Mucosa of stomach (tissue), 1 donor: ENCODE measurements at regions not wholly inside any gene's neighbourhood (a gene's known extent, or its start where the extent isn't known, plus 50 kb on each side); places are given as distances from the start of the nearest gene placed in this dataset.

ENCODE experiments used
- H3K27me3 ChIP-seq: one replicate; pipeline ENCODE4 v1.7.0; 2013; ENCODE audit warnings: mild to moderate bottlenecking, low read length; ENCODE audit not compliant: control insufficient read depth, insufficient read depth
- H3K36me3 ChIP-seq: one replicate; pipeline ENCODE4 v1.7.0; 2013; ENCODE audit warnings: low read length; ENCODE audit not compliant: control insufficient read depth, insufficient read depth
- H3K4me1 ChIP-seq: one replicate; pipeline ENCODE4 v1.7.0; 2013; ENCODE audit warnings: mild to moderate bottlenecking, low read length; ENCODE audit not compliant: control insufficient read depth, insufficient read depth
- H3K4me3 ChIP-seq: one replicate; pipeline ENCODE4 v1.7.0; 2013; ENCODE audit warnings: low read length
- H3K9ac ChIP-seq: one replicate; pipeline ENCODE4 v1.7.0; 2013; ENCODE audit warnings: mild to moderate bottlenecking, low read length, moderate library complexity
- H3K9me3 ChIP-seq: one replicate; pipeline ENCODE4 v1.7.0; 2013; ENCODE audit warnings: mild to moderate bottlenecking, low read length, moderate library complexity; ENCODE audit not compliant: control insufficient read depth
- donor health status: Pancreatic carcinoma.

- no peak overlapping the region for H3K9ac ChIP-seq
- no peaks in the 10 kb centered on the region for H3K4me1 ChIP-seq
- no peak overlapping the region for H3K4me3 ChIP-seq
- H3K27me3 ChIP-seq = no peaks in the 10 kb centered on the region
- no peaks in the 10 kb centered on the region for H3K36me3 ChIP-seq
- H3K9me3 ChIP-seq = no peaks in the 10 kb centered on the region
Observed at GRCh38 chr3:24933401-24933800, 438.8 kb upstream of the THRB start.

- Histone ChIP-seq H3K36me3 (no peaks in the 10 kb centered on the region), H3K9ac (no peak overlapping the region), H3K27me3 (no peaks in the 10 kb centered on the region), H3K4me1 (no peaks in the 10 kb centered on the region), H3K9me3 (no peaks in the 10 kb centered on the region), H3K4me3 (no peak overlapping the region)
Observed at GRCh38 chr3:24936574-24936973, 441.9 kb upstream of the THRB start.

DNA sequence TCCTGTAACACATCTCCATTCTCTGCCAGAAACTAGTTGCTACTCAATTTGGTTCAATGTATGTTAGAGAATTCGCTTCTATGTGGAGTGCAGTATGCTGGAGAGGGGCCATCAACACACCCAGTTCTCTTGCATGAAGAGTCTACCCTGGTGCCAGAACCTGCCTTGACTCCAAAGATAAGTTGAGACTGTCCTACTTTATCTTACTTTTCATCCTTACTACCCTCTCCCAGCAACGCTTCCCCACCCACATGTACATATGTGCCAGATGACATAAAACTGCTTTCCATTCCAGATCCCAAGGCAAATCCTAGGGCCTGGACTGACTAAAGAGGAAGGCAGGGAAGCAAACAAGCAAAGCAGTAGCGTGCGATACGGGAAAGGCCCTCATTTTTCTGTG, 442.6 kb upstream of the THRB start:
- Histone ChIP-seq H3K9me3 (no peaks in the 10 kb centered on the region), H3K27me3 (no peaks in the 10 kb centered on the region), H3K36me3 (no peaks in the 10 kb centered on the region), H3K4me1 (no peaks in the 10 kb centered on the region), H3K9ac (no peak overlapping the region), H3K4me3 (no peak overlapping the region)

- no peak overlapping the region for H3K4me3 ChIP-seq
- H3K9ac ChIP-seq = no peak overlapping the region
- no peaks in the 10 kb centered on the region for H3K9me3 ChIP-seq
- H3K36me3 ChIP-seq = no peaks in the 10 kb centered on the region
- H3K4me1 ChIP-seq = no peaks in the 10 kb centered on the region
- H3K27me3 ChIP-seq = no peaks in the 10 kb centered on the region
Observed at GRCh38 chr3:24937780-24938179, 443.1 kb upstream of the THRB start.

GRCh38 chr3:24943961-24944360, 449.3 kb upstream of the THRB start:
- no peaks in the 10 kb centered on the region for H3K9me3 ChIP-seq
- no peaks in the 10 kb centered on the region for H3K27me3 ChIP-seq
- no peak overlapping the region for H3K4me3 ChIP-seq
- H3K36me3 ChIP-seq = no peaks in the 10 kb centered on the region
- no peak overlapping the region for H3K9ac ChIP-seq
- H3K4me1 ChIP-seq = no peaks in the 10 kb centered on the region

DNA sequence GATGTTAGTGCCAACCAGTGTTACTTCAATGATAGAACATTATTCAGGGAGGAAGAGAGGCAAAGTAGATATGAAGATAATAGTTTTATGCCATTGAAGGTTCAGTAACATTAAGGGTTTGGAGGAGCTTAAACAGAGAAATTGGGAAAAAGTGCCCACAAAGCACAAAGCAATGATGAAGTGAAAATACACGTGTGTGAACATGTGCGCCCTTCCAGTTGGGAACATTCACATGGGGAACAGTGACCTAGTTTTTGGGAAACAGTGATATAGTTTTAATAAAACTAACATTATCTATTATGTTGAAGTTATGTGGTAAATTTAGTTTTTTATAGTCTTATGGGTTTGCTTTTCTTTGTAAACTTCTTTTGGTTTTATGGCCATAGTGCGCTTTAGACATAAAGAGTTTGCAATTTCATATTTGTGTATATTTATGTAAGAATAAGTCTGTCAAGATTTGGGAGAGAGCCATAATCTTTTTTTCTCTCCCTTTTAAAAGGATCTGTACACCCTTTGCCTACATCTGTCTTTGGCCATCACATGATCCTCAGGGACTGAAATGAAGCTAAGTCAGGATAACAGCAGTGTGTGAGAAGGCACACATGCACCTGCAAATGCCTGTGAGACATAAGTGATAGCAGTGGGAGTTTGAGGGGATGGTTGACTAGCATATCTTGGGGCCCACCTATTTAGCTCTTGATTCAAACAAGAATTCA, 450.3 kb upstream of the THRB start:
- H3K27me3 ChIP-seq = no peaks in the 10 kb centered on the region
- H3K36me3 ChIP-seq = no peaks in the 10 kb centered on the region
- no peak overlapping the region for H3K9ac ChIP-seq
- H3K4me3 ChIP-seq = no peak overlapping the region
- H3K4me1 ChIP-seq = no peaks in the 10 kb centered on the region
- no peaks in the 10 kb centered on the region for H3K9me3 ChIP-seq

- no peak overlapping the region for H3K4me3 ChIP-seq
- H3K9me3 ChIP-seq = no peaks in the 10 kb centered on the region
- no peak overlapping the region for H3K9ac ChIP-seq
- H3K36me3 ChIP-seq = no peaks in the 10 kb centered on the region
- H3K4me1 ChIP-seq = no peaks in the 10 kb centered on the region
- no peaks in the 10 kb centered on the region for H3K27me3 ChIP-seq
Observed at GRCh38 chr3:24945563-24945962, 450.9 kb upstream of the THRB start.

DNA sequence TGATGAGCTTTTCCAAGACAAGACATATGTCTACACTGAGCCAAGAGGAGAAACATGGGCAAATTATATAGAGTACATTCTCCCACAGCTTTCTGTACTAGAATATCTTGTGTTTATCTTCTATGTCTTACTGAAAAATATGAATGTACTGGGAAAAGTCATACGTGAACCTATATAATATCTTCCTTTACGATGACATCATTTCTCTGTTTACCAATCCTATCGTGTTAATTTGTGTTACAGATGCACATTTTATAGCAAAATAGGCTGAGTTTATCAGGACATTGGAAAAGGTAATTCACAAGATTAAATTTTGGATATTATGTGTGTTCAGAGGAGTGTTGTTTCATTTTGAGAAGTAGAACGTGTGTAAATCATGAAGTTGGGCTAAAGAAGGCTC, 452.5 kb upstream of the THRB start:
- no peaks in the 10 kb centered on the region for H3K36me3 ChIP-seq
- no peak overlapping the region for H3K9ac ChIP-seq
- H3K27me3 ChIP-seq = no peaks in the 10 kb centered on the region
- no peaks in the 10 kb centered on the region for H3K4me1 ChIP-seq
- H3K9me3 ChIP-seq = no peaks in the 10 kb centered on the region
- no peak overlapping the region for H3K4me3 ChIP-seq

GRCh38 chr3:24951180-24951579, 456.5 kb upstream of the THRB start:
- Histone ChIP-seq H3K4me3 (no peak overlapping the region), H3K27me3 (no peaks in the 10 kb centered on the region), H3K4me1 (no peaks in the 10 kb centered on the region), H3K9me3 (no peaks in the 10 kb centered on the region), H3K36me3 (no peaks in the 10 kb centered on the region), H3K9ac (no peak overlapping the region)

DNA sequence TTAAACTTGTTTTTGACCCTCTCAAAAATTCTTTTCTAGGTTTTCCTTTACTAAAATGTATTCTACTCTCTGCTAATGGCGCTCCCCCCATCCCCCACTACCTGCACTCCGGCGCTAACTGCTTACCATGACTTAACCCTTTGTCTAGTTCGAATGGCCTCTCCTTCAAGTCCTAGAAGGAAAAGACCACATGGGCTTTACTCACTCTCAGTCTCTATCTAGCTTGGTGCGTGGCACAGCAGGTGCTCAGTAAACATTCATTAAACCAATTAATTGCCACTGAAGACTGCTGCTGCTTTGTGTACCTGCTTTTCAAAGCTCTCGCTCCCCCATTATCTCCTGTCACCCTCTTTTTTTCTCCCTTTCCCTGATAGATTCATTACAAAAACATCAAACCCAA, 457.7 kb upstream of the THRB start:
- H3K4me3 ChIP-seq = no peak overlapping the region
- no peaks in the 10 kb centered on the region for H3K4me1 ChIP-seq
- H3K27me3 ChIP-seq = no peaks in the 10 kb centered on the region
- no peaks in the 10 kb centered on the region for H3K36me3 ChIP-seq
- H3K9ac ChIP-seq = no peak overlapping the region
- no peaks in the 10 kb centered on the region for H3K9me3 ChIP-seq

DNA sequence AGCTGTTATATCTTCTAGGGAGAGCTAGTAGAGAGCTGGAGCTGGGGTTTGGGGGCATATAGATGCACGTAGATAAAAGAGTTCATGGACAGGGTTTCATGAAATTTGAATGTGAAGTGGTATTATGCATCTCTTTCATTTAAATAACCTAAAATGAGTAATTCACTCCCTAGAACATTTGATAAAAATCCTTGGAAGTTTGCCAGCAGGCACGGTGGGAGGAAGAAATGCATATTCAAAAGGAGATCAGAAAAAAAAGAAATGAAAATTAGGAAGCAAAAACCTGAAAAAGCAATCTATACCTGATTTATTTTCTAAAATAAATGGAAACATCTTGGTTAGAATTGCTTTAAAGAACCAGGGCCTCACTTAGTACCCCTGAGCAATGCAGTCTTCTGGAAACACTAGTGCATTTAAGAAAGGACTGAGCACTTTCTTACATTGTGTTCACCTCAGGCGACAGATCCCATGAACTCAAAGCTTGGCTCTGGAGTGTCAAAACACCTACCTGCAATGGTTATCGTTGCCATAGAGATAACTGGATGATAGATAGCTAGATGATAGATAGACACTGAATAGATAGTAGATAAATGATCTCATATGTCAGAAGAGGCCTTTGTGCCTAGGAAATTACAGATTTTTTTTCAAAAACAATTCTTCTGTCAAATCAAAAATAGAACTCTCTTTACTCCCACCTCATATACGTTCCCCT, 458.6 kb upstream of the THRB start:
- H3K36me3 ChIP-seq = no peaks in the 10 kb centered on the region
- H3K27me3 ChIP-seq = no peaks in the 10 kb centered on the region
- H3K9ac ChIP-seq = no peak overlapping the region
- H3K9me3 ChIP-seq = no peaks in the 10 kb centered on the region
- no peaks in the 10 kb centered on the region for H3K4me1 ChIP-seq
- H3K4me3 ChIP-seq = no peak overlapping the region

- no peaks in the 10 kb centered on the region for H3K4me1 ChIP-seq
- no peak overlapping the region for H3K9ac ChIP-seq
- no peaks in the 10 kb centered on the region for H3K27me3 ChIP-seq
- H3K9me3 ChIP-seq = no peaks in the 10 kb centered on the region
- no peaks in the 10 kb centered on the region for H3K36me3 ChIP-seq
- H3K4me3 ChIP-seq = no peak overlapping the region
Observed at GRCh38 chr3:24956613-24957012, 462.0 kb upstream of the THRB start.
